ENCODE measurements at regions not wholly inside any gene's neighbourhood (a gene's known extent, or its start where the extent isn't known, plus 50 kb on each side); places are given as distances from the start of the nearest gene placed in this dataset.

DNA sequence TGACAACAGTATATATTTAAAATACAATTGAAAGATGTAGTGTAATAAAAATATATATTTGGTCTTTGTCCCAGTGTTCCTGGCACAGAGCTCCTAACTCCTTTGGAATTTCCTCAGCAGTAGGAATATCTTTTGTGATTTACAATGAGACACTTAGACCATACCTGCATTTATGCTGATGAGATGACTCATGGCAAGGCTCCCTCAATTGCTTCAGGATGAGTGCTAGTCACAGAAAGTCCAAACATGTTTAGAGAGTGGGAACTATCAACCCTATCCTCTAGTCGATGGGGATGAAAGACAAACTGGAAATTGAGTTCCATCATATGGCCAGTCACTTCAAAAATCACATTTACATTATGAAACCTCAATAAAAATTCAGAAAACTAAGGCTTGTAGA is 588.3 kb upstream of the LMCD1 start:
- DNase-seq: no peak
- Histone ChIP-seq H3K4me1 (no peaks in the 10 kb centered on the region), H3K4me3 (no peak overlapping the region), H3K36me3 (no peaks in the 10 kb centered on the region), H3K27ac (no peak overlapping the region), H3K9me3 (no peaks in the 10 kb centered on the region), H3K27me3 (no peaks in the 10 kb centered on the region)
- intact Hi-C loops (cut with DNase I): no loop called here
- TF ChIP-seq, protein P1, sequence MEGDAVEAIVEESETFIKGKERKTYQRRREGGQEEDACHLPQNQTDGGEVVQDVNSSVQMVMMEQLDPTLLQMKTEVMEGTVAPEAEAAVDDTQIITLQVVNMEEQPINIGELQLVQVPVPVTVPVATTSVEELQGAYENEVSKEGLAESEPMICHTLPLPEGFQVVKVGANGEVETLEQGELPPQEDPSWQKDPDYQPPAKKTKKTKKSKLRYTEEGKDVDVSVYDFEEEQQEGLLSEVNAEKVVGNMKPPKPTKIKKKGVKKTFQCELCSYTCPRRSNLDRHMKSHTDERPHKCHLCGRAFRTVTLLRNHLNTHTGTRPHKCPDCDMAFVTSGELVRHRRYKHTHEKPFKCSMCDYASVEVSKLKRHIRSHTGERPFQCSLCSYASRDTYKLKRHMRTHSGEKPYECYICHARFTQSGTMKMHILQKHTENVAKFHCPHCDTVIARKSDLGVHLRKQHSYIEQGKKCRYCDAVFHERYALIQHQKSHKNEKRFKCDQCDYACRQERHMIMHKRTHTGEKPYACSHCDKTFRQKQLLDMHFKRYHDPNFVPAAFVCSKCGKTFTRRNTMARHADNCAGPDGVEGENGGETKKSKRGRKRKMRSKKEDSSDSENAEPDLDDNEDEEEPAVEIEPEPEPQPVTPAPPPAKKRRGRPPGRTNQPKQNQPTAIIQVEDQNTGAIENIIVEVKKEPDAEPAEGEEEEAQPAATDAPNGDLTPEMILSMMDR (IDR thresholded peaks at IDR 0.05): no peak
- no peak for ATAC-seq

DNA sequence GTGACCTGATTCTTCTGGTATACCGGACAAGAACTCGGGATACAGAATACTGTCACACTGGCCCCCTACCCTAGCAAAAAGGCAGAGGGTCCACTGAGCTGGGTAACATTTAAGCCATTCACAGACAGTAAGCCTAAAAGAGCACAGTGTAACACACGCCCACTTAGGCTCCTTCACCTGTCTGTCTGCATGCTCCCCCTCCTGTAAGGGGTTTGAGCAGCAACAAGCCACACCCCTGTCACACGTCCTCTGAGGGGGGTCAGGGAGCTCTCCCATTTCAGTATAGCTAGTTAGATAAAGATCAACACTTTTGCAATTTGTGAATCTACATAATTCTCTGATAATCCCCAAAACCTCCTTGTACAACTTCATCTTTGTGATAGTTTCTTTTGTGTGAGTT is 586.3 kb upstream of the LMCD1 start:
- H3K27me3 ChIP-seq: no peaks in the 10 kb centered on the region
- H3K36me3 ChIP-seq: no peaks in the 10 kb centered on the region
- H3K4me1 ChIP-seq: no peaks in the 10 kb centered on the region
- TF ChIP-seq, protein P1 (IDR thresholded peaks at IDR 0.05): no peak
- H3K4me3 ChIP-seq: no peak overlapping the region
- DNase-seq: no peak
- H3K27ac ChIP-seq: no peak overlapping the region
- intact Hi-C loops (cut with DNase I): no loop called here
- H3K9me3 ChIP-seq: no peaks in the 10 kb centered on the region
- no peak for ATAC-seq

DNA sequence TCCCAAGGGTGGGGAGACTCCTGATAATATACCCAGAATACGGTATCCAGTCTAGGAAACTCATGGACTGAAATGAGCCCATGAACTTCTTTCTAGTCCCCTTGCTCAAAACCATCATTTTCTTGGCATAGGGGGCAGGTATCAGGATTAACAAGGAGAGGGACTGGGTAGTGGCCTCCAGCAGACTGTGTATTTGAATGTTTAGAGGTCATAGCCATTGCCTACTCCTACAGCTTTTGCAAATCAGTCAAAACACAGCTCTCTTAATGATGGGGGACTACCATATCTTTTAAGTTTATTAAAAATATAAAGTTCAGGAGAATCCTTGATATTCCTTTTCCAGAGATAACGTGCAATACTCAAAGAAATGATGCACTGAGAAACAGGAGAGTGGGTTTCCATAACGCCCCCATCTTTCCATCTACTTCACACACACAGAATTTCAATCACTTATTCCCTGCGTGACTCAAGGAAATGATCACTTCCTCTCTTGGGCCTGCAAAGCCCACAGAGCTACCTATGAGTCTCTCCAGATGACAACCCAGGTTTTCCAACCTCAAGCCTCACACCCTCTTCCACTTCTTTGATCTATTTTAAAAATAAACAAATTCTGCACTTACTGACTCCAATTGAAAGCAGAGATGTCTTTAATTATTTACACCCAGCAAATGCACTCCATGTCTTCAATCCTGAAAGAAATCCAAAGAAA is 584.0 kb upstream of the LMCD1 start:
- no peaks in the 10 kb centered on the region for H3K9me3 ChIP-seq
- ATAC-seq: no peak
- no peaks in the 10 kb centered on the region for H3K36me3 ChIP-seq
- H3K4me3 ChIP-seq: no peak overlapping the region
- no peak overlapping the region for H3K27ac ChIP-seq
- intact Hi-C loops (cut with DNase I): no loop called here
- H3K27me3 ChIP-seq: no peaks in the 10 kb centered on the region
- DNase-seq: no peak
- TF ChIP-seq, protein P1 (IDR thresholded peaks at IDR 0.05): no peak
- H3K4me1 ChIP-seq: no peaks in the 10 kb centered on the region

DNA sequence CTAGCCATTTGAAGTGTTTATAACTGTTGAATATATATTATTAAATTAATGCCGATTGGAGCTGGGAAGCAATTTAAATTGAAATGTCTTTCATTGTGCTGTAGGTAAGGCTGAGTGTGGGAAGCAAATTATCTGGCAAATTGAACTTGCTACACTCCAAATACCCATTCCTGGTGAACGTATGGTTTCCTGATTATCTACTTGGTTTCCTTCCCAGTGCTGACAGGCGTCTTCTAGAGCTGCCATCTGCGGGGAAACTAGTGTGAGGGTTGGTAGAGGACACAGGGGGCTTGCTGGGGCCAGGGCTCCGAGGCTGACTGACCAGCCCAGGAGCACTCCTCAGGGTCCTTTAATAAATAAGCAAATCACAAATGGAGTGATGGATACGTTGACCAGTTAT is 581.4 kb upstream of the LMCD1 start:
- intact Hi-C loops (cut with DNase I): no loop called here
- Histone ChIP-seq H3K4me3 (no peak overlapping the region), H3K4me1 (no peaks in the 10 kb centered on the region), H3K27me3 (no peaks in the 10 kb centered on the region), H3K27ac (no peak overlapping the region), H3K9me3 (no peaks in the 10 kb centered on the region), H3K36me3 (no peaks in the 10 kb centered on the region)
- ATAC-seq (no peak), DNase-seq (no peak)
- TF ChIP-seq, protein P1 (IDR thresholded peaks at IDR 0.05): no peak

DNA sequence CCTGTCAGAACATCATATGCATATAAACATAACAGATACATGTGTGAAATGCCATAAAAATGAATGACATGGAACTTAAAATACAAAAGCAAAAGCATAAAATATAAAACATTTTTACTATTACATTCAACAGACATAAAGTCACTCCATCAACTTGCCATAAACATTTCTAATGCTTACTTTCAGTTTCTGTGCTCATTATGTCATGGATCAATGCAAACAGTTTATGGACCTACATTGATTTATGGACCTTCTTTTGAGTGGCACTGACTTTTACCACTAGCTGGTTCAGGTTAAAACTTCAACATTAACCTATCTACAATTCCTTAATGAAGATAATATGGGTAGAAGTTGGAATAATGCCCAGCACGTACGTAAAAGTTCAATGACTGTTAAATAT is 577.4 kb upstream of the LMCD1 start:
- intact Hi-C loops (cut with DNase I): no loop called here
- DNase-seq (no peak), ATAC-seq (no peak)
- Histone ChIP-seq H3K27me3 (no peaks in the 10 kb centered on the region), H3K9me3 (no peaks in the 10 kb centered on the region), H3K4me1 (no peaks in the 10 kb centered on the region), H3K4me3 (no peak overlapping the region), H3K36me3 (no peaks in the 10 kb centered on the region), H3K27ac (no peak overlapping the region)
- TF ChIP-seq, protein P1 (IDR thresholded peaks at IDR 0.05): no peak

DNA sequence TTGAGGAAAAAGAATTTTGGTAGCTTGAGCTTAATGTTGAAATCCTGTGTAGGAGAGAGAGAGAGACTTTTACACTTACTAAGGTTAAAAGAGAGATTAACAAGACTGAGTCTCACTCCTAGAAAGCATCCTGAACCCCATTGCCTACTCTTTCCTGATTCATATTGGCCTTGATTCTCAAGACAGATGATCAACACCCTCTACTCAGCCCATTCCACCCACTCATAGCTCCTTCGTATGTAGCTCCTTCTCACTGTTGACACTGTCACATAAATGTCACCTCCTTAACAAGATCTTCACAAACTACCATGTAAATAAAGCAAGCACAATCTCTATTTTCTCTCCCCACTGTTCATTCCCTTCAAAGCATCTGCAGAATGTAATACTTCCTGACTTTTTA is 574.6 kb upstream of the LMCD1 start:
- Histone ChIP-seq H3K27ac (no peak overlapping the region), H3K4me3 (no peak overlapping the region), H3K36me3 (no peaks in the 10 kb centered on the region), H3K9me3 (no peaks in the 10 kb centered on the region), H3K4me1 (no peaks in the 10 kb centered on the region), H3K27me3 (no peaks in the 10 kb centered on the region)
- ATAC-seq (no peak), DNase-seq (no peak)
- intact Hi-C loops (cut with DNase I): no loop called here
- TF ChIP-seq, protein P1 (IDR thresholded peaks at IDR 0.05): no peak

Data from upper lobe of right lung (tissue), 1 donor.